Kidney epithelial cell (primary cell): ENCODE measurements at regions not wholly inside any gene's neighbourhood (a gene's known extent, or its start where the extent isn't known, plus 50 kb on each side); places are given as distances from the start of the nearest gene placed in this dataset.

Experiments
- DNase-seq: peaks from one replicate; pipeline ENCODE4 v3.0.0-alpha.2; 2010; ENCODE audit warnings: low read depth
- H3K27me3 ChIP-seq: 2 replicates; pipeline ENCODE4 v1.6.0; 2011; ENCODE audit warnings: low read length; ENCODE audit not compliant: control insufficient read depth, insufficient read depth
- H3K36me3 ChIP-seq: 2 replicates; pipeline ENCODE4 v1.5.1; 2011; ENCODE audit warnings: low read length; ENCODE audit not compliant: control insufficient read depth, insufficient read depth
- H3K4me3 ChIP-seq: 2 replicates; pipeline ENCODE4 v1.5.1; 2011; ENCODE audit warnings: low read depth, mild to moderate bottlenecking, control low read depth, low read length
- CTCF ChIP-seq: IDR thresholded peaks from 2 replicates; pipeline ENCODE4 v1.5.1; 2011; ENCODE audit warnings: mild to moderate bottlenecking, moderate library complexity, low read length, control low read depth, inconsistent platforms; ENCODE audit not compliant: insufficient read depth, poor library complexity, severe bottlenecking

GRCh38 chr2:147214914-147215313 lies 629.9 kb upstream of the ACVR2A start:
- no peaks in the 10 kb centered on the region for H3K36me3 ChIP-seq
- no peaks in the 10 kb centered on the region for H3K27me3 ChIP-seq
- H3K4me3 ChIP-seq, result no peak overlapping the region
- DNase-seq, result no peak
- TF ChIP-seq CTCF, result no peak

- no peaks in the 10 kb centered on the region for H3K36me3 ChIP-seq
- no peak for TF ChIP-seq CTCF
- DNase-seq, result no peak
- H3K27me3 ChIP-seq, result no peaks in the 10 kb centered on the region
- no peak overlapping the region for H3K4me3 ChIP-seq
Observed at GRCh38 chr2:147211484-147211883, 633.3 kb upstream of the ACVR2A start.

GRCh38 chr2:147204102-147204501 lies 640.7 kb upstream of the ACVR2A start:
- peak; percentile 69 for DNase-seq
- H3K4me3 ChIP-seq, result no peak overlapping the region
- TF ChIP-seq CTCF, result no peak
- no peaks in the 10 kb centered on the region for H3K27me3 ChIP-seq
- H3K36me3 ChIP-seq, result no peaks in the 10 kb centered on the region

GRCh38 chr2:147198651-147199171 lies 646.1 kb upstream of the ACVR2A start:
- no peak for TF ChIP-seq CTCF
- Histone ChIP-seq H3K36me3 (no peaks in the 10 kb centered on the region), H3K27me3 (no peaks in the 10 kb centered on the region), H3K4me3 (no peak overlapping the region)
- DNase-seq, result no peak

GRCh38 chr2:147197754-147198483 lies 646.9 kb upstream of the ACVR2A start:
- TF ChIP-seq CTCF, result no peak
- Histone ChIP-seq H3K27me3 (no peaks in the 10 kb centered on the region), H3K4me3 (no peak overlapping the region), H3K36me3 (no peaks in the 10 kb centered on the region)
- DNase-seq, result no peak

GRCh38 chr2:147182260-147182659 lies 662.6 kb upstream of the ACVR2A start:
- no peaks in the 10 kb centered on the region for H3K27me3 ChIP-seq
- DNase-seq, result peak; percentile 31
- H3K36me3 ChIP-seq, result no peaks in the 10 kb centered on the region
- no peak overlapping the region for H3K4me3 ChIP-seq
- no peak for TF ChIP-seq CTCF
